ENCODE measurements at regions not wholly inside any gene's neighbourhood (a gene's known extent, or its start where the extent isn't known, plus 50 kb on each side); places are given as distances from the start of the nearest gene placed in this dataset.

GRCh38 chr4:121574618-121575017, 122.2 kb downstream of the ANXA5 start:
- Histone ChIP-seq H3K27me3 (no peaks in the 10 kb centered on the region), H3K27ac (no peak overlapping the region), H3K9me3 (no peaks in the 10 kb centered on the region), H3K36me3 (no peaks in the 10 kb centered on the region), H3K4me1 (no peaks in the 10 kb centered on the region), H3K4me3 (no peak overlapping the region)
- no peak for ATAC-seq
- no peak for DNase-seq
- intact Hi-C loops (cut with DNase I), result no loop called here
- TF ChIP-seq POLR2A (IDR thresholded peaks at IDR 0.05), result no peak
- no peak for TF ChIP-seq CTCF (IDR thresholded peaks at IDR 0.05)

DNA sequence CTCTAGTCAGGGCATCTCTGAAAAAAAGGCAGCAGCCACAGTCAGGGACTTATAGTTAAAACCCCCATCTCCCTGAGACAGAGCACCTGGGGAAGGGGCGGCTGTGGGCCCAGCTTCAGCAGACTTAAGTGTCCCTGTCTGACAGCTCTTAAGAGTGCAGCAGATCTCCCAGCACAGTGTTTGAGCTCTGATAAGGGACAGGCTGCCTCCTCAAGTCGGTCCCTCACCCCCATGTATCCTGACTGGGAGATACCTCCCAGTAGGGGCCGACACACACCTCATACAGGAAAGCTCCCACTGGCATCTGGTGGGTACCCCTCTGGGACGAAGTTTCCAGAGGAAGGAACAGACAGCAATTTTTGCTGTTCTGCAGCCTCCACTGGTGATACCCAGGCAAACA, 129.0 kb downstream of the ANXA5 start:
- Histone ChIP-seq H3K4me1 (no peaks in the 10 kb centered on the region), H3K27ac (no peak overlapping the region), H3K4me3 (no peak overlapping the region), H3K9me3 (no peaks in the 10 kb centered on the region), H3K27me3 (no peaks in the 10 kb centered on the region), H3K36me3 (no peaks in the 10 kb centered on the region)
- intact Hi-C loops (cut with DNase I), result no loop called here
- ATAC-seq (no peak), DNase-seq (no peak)
- WGBS (ENCODE audit: insufficient coverage, low coverage, low lambda C conversion rate, missing lambda C conversion rate), result 63% methylated on average over 1 of the region's 4 CpGs
- TF ChIP-seq POLR2A (IDR thresholded peaks at IDR 0.05), result no peak
- TF ChIP-seq CTCF (IDR thresholded peaks at IDR 0.05), result no peak

DNA sequence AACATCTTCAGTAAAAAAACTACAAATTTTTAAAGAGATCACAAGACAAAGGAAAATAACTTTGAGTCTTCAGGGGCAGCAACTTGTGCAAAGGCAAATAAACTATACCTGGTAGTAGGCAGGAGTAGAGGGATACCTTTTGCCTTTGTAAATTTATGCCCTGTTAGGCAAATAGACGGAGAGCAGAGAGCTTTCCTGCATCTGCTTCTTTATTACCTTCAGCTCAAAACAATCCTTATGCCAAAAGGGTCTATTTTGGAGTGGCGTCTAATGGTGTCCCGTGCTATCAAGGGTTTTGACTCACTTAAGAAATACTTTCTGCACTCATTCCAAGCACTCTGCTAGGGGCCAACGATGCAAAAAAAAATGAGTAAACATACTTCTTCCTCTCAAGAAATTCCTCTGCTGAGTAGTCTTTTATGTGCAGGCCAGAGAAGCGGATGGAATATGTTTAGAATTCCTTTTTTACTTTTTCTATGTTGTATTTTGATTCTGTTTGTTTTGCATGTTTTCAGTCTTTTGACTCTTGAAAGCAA, 131.9 kb downstream of the ANXA5 start:
- no peak overlapping the region for H3K27ac ChIP-seq
- no peaks in the 10 kb centered on the region for H3K9me3 ChIP-seq
- no peaks in the 10 kb centered on the region for H3K4me1 ChIP-seq
- ATAC-seq (no peak), DNase-seq (no peak)
- WGBS (ENCODE audit: insufficient coverage, low coverage, low lambda C conversion rate, missing lambda C conversion rate), result 32% methylated on average over 5 of the region's 5 CpGs
- H3K27me3 ChIP-seq, result no peaks in the 10 kb centered on the region
- no peak overlapping the region for H3K4me3 ChIP-seq
- TF ChIP-seq POLR2A (IDR thresholded peaks at IDR 0.05), result no peak
- TF ChIP-seq CTCF (IDR thresholded peaks at IDR 0.05), result no peak
- intact Hi-C loops (cut with DNase I), result no loop called here
- H3K36me3 ChIP-seq, result no peaks in the 10 kb centered on the region

GRCh38 chr4:121562811-121563210, 134.0 kb downstream of the ANXA5 start:
- H3K4me1 ChIP-seq, result no peaks in the 10 kb centered on the region
- no peak overlapping the region for H3K27ac ChIP-seq
- no peak for TF ChIP-seq CTCF (IDR thresholded peaks at IDR 0.05)
- no peak for TF ChIP-seq POLR2A (IDR thresholded peaks at IDR 0.05)
- H3K27me3 ChIP-seq, result no peaks in the 10 kb centered on the region
- WGBS (ENCODE audit: insufficient coverage, low coverage, low lambda C conversion rate, missing lambda C conversion rate), result 71% methylated on average over 1 of the region's 2 CpGs
- H3K4me3 ChIP-seq, result no peak overlapping the region
- no peak for DNase-seq
- intact Hi-C loops (cut with DNase I), result no loop called here
- ATAC-seq, result no peak
- H3K36me3 ChIP-seq, result no peaks in the 10 kb centered on the region
- no peaks in the 10 kb centered on the region for H3K9me3 ChIP-seq
